ENCODE measurements at regions not wholly inside any gene's neighbourhood (a gene's known extent, or its start where the extent isn't known, plus 50 kb on each side); places are given as distances from the start of the nearest gene placed in this dataset.

DNA sequence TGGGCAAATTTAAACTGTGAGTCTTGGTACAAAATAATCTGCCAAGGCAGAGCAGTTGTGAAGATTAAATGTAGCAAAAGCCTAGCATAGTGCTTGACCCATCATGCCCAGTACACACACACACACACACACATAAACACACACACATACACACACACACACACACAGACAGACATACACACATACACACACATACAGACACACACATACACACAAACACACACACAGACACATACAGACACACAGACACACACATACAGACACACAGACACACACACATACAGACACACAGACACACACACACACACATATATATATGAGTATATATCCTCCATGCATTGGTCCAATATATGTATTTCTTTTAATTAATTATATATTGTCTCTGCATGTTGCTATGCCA lies 328.8 kb upstream of the DNAJC19 start:
- DNase-seq, result no peak
- Histone ChIP-seq H3K4me3 (no peak overlapping the region), H3K27me3 (no peaks in the 10 kb centered on the region), H3K4me1 (no peaks in the 10 kb centered on the region), H3K36me3 (ENCODE audit: low read depth, missing control alignments) (no peaks in the 10 kb centered on the region), H3K27ac (no peak overlapping the region), H3K9me3 (no peaks in the 10 kb centered on the region)
- intact Hi-C loops (cut with DNase I; ENCODE audit: low total_unique reads), result no loop called here
- TF ChIP-seq, protein P1, sequence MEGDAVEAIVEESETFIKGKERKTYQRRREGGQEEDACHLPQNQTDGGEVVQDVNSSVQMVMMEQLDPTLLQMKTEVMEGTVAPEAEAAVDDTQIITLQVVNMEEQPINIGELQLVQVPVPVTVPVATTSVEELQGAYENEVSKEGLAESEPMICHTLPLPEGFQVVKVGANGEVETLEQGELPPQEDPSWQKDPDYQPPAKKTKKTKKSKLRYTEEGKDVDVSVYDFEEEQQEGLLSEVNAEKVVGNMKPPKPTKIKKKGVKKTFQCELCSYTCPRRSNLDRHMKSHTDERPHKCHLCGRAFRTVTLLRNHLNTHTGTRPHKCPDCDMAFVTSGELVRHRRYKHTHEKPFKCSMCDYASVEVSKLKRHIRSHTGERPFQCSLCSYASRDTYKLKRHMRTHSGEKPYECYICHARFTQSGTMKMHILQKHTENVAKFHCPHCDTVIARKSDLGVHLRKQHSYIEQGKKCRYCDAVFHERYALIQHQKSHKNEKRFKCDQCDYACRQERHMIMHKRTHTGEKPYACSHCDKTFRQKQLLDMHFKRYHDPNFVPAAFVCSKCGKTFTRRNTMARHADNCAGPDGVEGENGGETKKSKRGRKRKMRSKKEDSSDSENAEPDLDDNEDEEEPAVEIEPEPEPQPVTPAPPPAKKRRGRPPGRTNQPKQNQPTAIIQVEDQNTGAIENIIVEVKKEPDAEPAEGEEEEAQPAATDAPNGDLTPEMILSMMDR (IDR thresholded peaks at IDR 0.05), result no peak
- no peak for TF ChIP-seq POLR2A (IDR thresholded peaks at IDR 0.05)

DNA sequence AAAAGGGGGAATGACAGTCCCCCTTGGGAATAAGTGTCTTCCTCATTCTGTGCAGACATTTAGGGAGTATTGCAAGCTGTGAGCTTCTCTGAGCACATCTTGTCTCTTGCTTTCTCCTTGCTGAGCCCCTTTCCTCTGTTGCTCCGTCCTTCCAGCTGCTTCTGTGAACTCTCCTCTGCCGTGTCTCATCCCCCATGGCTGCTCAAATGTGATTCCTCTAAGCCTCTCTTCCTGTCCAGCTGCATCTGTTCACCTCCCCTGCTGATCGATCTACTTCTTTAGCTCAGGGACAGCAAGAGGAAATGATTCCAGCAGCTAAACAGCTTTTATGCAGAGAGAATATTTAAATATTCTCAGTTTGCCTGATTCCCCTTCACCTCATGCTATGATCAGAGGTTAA lies 328.0 kb upstream of the DNAJC19 start:
- H3K4me1 ChIP-seq, result no peaks in the 10 kb centered on the region
- H3K4me3 ChIP-seq, result no peak overlapping the region
- no peaks in the 10 kb centered on the region for H3K36me3 ChIP-seq (ENCODE audit: low read depth, missing control alignments)
- no peak for DNase-seq
- H3K27ac ChIP-seq, result no peak overlapping the region
- TF ChIP-seq, protein P1 (IDR thresholded peaks at IDR 0.05), result no peak
- TF ChIP-seq POLR2A (IDR thresholded peaks at IDR 0.05), result no peak
- intact Hi-C loops (cut with DNase I; ENCODE audit: low total_unique reads), result no loop called here
- no peaks in the 10 kb centered on the region for H3K9me3 ChIP-seq
- WGBS, 2 donors, result 47 to 48% methylated on average over 3 of the region's 3 CpGs
- no peaks in the 10 kb centered on the region for H3K27me3 ChIP-seq

DNA sequence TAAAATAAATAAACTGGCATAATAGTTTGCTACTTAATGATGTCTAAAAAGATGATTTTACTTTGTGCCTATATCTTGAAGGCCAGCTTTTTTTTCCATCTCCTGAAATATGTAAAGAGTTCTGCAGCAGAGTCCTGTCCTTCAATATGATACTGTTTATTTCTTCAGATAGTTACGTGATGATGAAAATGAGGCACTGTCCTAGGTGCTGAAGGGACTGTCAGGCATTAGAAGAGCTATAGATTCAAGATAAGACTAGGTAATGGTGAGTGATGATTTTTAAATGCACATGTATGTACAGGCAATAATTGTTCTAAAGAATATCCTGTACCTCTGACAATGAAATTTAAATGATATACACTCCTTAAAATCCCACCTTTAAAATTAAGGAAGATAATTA lies 326.9 kb upstream of the DNAJC19 start:
- Histone ChIP-seq H3K27ac (no peak overlapping the region), H3K27me3 (no peaks in the 10 kb centered on the region), H3K4me3 (no peak overlapping the region), H3K36me3 (ENCODE audit: low read depth, missing control alignments) (no peaks in the 10 kb centered on the region), H3K4me1 (no peaks in the 10 kb centered on the region), H3K9me3 (no peaks in the 10 kb centered on the region)
- 9 to 13% methylated on average over 1 of the region's 1 CpG for WGBS, 2 donors
- no peak for TF ChIP-seq POLR2A (IDR thresholded peaks at IDR 0.05)
- TF ChIP-seq, protein P1 (IDR thresholded peaks at IDR 0.05), result no peak
- intact Hi-C loops (cut with DNase I; ENCODE audit: low total_unique reads), result no loop called here
- DNase-seq, result no peak

DNA sequence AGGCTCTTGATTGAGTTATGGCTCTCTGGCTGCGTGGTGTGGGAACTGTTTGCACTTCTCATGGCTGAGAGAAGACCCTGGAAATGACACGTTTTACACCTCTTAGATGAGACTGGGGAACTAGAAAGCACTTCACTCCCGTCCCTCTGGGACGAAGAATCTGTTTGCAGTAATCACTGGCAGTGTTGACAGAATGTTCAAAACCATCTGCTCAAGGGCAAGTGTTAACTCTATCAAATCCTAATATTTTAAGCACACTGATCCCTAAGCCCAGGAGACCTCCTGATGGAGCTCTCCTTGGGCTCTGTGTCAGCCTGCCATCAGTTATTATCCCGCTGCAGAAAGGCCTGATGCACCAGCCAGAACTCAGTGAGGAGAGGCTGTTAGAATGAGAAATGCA lies 323.8 kb upstream of the DNAJC19 start:
- H3K36me3 ChIP-seq (ENCODE audit: low read depth, missing control alignments), result no peaks in the 10 kb centered on the region
- 20 to 44% methylated on average over 5 of the region's 5 CpGs for WGBS, 2 donors
- H3K27me3 ChIP-seq, result no peaks in the 10 kb centered on the region
- no peak overlapping the region for H3K4me3 ChIP-seq
- no peak for DNase-seq
- TF ChIP-seq POLR2A (IDR thresholded peaks at IDR 0.05), result no peak
- TF ChIP-seq, protein P1 (IDR thresholded peaks at IDR 0.05), result no peak
- intact Hi-C loops (cut with DNase I; ENCODE audit: low total_unique reads), result no loop called here
- H3K9me3 ChIP-seq, result no peaks in the 10 kb centered on the region
- H3K4me1 ChIP-seq, result no peaks in the 10 kb centered on the region
- no peak overlapping the region for H3K27ac ChIP-seq

DNA sequence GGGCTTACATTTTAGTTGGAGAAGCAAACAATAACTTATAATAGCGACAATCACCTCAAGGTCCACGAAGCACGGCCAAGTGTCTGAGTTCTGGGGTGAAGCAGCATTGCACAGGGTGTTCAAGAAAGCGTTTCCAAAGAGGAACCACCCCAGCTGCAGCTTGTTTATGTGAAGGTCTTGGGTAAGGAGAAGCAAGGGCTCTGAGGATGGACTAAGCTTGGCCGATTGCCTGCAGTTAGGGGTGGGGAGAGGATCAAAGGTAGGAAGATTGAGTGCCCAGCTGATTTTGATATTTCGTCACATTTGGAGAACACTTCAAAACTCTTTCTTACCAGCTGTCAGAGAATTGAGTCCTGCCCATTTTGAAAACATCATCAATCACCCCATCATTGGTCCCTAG lies 321.6 kb upstream of the DNAJC19 start:
- TF ChIP-seq, protein P1 (IDR thresholded peaks at IDR 0.05), result no peak
- TF ChIP-seq POLR2A (IDR thresholded peaks at IDR 0.05), result no peak
- Histone ChIP-seq H3K27ac (no peak overlapping the region), H3K4me3 (no peak overlapping the region), H3K27me3 (no peaks in the 10 kb centered on the region), H3K36me3 (ENCODE audit: low read depth, missing control alignments) (no peaks in the 10 kb centered on the region), H3K9me3 (no peaks in the 10 kb centered on the region), H3K4me1 (no peaks in the 10 kb centered on the region)
- intact Hi-C loops (cut with DNase I; ENCODE audit: low total_unique reads), result no loop called here
- 60 to 64% methylated on average over 6 of the region's 6 CpGs for WGBS, 2 donors
- DNase-seq, result no peak

All from testis (tissue), 2 donors.